NCI-H1436 treated with DMSO at 0.1 percent for 48 hours (cell line): ENCODE measurements at regions not wholly inside any gene's neighbourhood (a gene's known extent, or its start where the extent isn't known, plus 50 kb on each side); places are given as distances from the start of the nearest gene placed in this dataset.

ENCODE experiments used
- DNase-seq: peaks from one replicate; lab custom pipeline; 2025; lab: John Stamatoyannopoulos, UW

DNA sequence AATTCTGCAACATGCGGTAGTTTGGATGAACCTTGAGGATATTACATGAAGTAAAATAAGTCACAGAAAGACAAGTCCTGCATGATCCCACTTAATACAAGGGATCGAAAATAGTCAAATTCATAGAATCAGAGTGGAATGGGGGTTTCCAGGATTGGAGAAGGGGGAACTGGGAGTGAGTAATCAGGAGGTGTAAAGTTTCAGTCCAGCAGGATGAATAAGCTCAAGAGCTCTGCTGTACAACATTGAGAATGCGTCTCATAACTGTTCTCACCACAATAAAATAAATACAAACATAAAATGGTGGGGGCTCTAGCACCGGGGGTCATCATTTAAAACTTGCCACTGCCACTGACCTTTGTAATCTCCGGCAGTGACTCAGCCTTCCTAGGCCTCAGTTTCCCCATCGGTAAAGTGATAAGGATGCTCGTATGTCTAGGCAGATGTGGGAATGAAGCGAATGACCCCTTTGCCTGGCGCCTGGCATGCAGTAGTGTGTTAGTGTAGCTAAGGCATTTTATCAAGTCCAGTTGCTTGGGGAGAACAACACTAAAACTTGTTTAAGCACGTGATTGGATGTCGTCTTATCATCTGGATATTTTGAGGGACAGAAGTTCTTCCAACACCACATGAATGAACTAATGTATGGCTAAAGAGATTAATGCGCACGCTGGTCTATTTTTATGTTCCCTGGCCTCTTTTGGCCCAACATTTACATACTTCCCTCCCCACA is 421.1 kb downstream of the QKI start:
- no peak for DNase-seq

GRCh38 chr6:163834226-163834970 is 419.9 kb downstream of the QKI start:
- no peak for DNase-seq

- no peak for DNase-seq
Measured at GRCh38 chr6:163831736-163832135, 417.2 kb downstream of the QKI start.

DNA sequence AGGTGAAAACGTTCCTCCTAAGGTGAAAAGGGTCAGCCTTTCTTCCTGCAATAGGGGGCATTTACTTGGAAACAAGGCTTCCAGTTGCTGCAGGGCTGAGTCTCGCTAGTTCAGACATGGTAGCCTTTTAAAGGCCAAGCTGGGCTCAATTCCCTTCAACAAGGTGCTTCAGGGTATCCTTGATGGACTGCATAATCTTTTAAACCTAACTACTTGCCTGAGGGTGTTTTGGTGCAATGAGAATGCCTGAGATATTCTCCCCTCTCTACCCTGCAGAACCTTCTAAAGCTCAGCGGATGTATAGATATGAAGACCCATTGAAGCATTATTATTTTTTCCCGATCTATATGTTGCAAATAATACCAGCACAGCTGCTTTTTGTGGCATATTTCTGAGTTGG is 416.1 kb downstream of the QKI start:
- DNase-seq: no peak

- no peak for DNase-seq
Measured at GRCh38 chr6:163828038-163828795, 413.7 kb downstream of the QKI start.

DNA sequence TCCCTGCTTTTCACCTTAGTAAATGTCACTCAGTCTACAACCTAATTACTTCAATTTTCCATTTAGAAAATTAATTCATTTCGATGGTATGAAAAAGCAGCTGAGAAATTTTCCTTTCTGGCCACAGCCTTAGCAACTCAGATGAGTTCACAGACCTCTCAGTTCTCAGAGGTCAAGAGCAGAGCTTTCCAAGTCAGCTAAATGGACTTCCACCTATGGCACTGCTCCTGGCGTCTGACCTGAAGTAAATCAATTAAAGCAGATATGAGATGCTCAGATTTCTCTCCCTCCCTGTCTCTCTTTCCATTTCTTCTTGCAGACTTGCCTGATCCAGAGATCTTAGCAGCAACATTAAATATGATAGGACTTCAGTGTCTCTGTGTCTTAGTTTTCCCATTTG is 412.6 kb downstream of the QKI start:
- no peak for DNase-seq

DNA sequence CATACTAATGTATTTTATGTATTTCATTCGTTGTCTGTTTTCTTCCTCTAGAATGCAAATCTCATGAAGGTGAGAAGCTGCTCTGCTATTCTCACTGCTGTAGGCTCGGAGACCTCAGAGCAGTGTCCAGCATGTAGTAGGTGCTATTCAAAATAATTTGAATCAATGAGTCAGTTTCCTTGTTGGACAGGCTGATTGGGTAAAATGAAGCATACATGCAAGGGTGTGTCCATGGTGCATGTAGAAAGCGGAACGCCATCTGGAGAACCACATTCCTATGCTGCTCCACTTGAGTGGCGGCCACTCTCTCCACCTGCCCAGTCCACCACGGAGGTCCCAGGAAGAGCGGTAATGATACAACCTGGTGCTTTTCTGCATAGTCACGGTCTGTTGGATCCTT is 412.1 kb downstream of the QKI start:
- no peak for DNase-seq

GRCh38 chr6:163825033-163825432 is 410.5 kb downstream of the QKI start:
- no peak for DNase-seq

- DNase-seq: no peak
Measured at GRCh38 chr6:163823577-163823976, 409.1 kb downstream of the QKI start.

DNA sequence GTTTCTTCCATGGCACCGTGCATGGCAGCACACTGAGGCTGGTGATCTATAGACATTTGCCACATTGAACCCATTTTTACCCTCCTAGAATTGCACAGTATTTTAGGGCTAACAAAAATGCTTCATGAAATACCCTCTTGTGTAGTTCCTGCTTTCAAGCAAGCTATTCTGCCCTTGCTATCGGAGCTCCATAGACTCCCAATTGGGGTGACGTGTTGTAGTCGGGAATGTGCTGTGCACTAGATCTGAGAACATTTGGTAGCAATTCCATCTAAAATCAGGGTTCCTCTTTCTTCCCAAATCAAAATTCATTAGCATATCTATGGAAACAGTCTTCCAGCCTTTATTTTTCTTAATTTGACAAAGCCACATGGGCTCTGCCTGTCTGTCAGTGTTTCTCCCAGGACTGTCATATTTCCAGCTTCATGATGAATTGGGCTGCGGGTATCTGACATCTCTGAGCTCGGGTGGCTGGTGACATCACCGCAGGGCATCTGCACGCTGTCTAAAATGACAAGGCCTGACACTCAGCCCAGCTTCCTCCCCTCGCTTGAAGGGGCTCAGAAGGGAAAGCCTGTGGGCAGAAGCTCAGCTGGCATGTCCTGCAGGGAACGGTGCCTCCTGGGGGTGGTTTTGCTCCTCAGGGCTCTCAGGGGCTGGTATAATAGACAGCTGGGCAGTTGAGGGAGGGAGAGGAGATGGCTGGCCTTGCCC is 406.4 kb downstream of the QKI start:
- DNase-seq: no peak

- DNase-seq: no peak
Measured at GRCh38 chr6:163820171-163820570, 405.7 kb downstream of the QKI start.

- DNase-seq: no peak
Measured at GRCh38 chr6:163818719-163819118, 404.2 kb downstream of the QKI start.

GRCh38 chr6:163816441-163816840 is 401.9 kb downstream of the QKI start:
- no peak for DNase-seq

GRCh38 chr6:163815796-163816195 is 401.3 kb downstream of the QKI start:
- no peak for DNase-seq

- no peak for DNase-seq
Measured at GRCh38 chr6:163814494-163815364, 400.2 kb downstream of the QKI start.

DNA sequence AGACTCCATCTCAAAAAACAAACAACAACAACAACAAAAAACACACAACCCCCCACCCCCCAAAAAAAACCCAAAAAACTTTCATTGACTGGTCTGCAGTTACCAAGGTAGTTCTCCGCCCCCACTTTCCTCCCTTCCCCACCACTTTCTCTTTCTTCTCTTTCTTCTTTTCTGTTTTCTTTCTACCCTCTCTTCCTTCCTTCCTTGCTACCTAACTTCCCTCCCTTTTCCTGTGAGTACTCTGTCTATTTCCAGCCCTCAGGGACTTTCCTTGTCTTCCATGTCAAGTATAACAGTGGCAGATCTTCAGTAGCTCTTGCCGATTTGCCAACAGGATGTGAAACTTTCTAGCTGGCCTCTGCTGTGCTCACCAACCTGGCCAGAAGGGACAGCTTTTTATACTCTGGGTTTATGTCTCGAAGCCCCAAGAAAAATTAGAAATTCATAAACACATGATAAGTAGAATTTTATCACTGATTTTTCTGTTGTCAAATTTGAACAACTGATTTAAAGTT is 399.5 kb downstream of the QKI start:
- no peak for DNase-seq

DNA sequence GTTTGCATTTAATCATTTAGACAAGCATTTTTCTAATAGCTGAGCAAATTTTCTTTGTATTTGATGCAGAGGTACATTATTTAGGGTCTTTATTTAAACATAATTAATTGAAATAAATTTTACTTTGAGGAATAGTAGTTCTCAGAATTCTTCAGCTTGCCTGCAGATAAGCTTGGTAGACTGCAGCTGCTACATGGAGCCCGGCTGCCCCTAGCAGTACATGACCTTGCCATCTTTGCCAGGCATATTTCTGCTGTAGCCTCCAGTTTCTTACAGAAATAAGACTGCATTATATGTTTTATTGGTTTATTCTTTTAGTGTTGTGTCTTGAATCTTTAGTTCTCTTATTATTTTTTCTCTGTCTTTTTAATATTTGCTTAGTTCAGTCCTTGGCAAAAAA is 396.8 kb downstream of the QKI start:
- no peak for DNase-seq

GRCh38 chr6:163809364-163809763 is 394.8 kb downstream of the QKI start:
- no peak for DNase-seq

GRCh38 chr6:163808871-163809270 is 394.4 kb downstream of the QKI start:
- no peak for DNase-seq

- no peak for DNase-seq
Measured at GRCh38 chr6:163808231-163808630, 393.7 kb downstream of the QKI start.
